ENCODE measurements at regions not wholly inside any gene's neighbourhood (a gene's known extent, or its start where the extent isn't known, plus 50 kb on each side); places are given as distances from the start of the nearest gene placed in this dataset.

DNA sequence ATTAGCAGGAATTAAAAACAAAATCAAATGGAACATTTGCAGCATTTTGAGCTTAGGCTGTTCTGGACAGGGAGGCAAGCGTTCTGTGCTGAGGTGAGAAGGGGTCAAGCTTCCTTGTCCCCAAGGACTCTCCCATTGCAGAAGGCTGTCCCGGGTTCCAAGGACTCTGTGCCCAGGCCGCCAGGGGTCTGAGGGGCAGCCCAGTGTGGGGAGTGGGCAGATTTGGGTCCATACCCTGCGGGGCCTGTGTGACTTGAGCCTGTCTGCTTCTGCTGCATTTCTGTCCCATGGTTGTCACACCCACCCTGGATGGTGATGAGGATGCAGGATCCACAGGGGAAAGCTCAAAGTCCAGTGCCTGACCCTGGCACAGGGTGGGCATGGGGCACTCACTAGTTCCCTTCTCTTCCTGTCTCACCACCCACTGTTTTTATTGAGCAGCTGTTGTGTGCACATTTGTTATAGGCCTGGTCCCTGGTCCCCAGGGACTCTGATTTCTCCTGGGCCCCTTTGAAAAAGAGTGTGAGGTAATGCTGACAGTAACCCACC is 211.4 kb upstream of the HS6ST1 start:
- TF ChIP-seq, protein P1, sequence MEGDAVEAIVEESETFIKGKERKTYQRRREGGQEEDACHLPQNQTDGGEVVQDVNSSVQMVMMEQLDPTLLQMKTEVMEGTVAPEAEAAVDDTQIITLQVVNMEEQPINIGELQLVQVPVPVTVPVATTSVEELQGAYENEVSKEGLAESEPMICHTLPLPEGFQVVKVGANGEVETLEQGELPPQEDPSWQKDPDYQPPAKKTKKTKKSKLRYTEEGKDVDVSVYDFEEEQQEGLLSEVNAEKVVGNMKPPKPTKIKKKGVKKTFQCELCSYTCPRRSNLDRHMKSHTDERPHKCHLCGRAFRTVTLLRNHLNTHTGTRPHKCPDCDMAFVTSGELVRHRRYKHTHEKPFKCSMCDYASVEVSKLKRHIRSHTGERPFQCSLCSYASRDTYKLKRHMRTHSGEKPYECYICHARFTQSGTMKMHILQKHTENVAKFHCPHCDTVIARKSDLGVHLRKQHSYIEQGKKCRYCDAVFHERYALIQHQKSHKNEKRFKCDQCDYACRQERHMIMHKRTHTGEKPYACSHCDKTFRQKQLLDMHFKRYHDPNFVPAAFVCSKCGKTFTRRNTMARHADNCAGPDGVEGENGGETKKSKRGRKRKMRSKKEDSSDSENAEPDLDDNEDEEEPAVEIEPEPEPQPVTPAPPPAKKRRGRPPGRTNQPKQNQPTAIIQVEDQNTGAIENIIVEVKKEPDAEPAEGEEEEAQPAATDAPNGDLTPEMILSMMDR (IDR thresholded peaks at IDR 0.05; ENCODE audit: control insufficient read depth, insufficient read depth, low read depth, low read length, missing control alignments), result no peak

GRCh38 chr2:128531856-128532255 is 213.2 kb upstream of the HS6ST1 start:
- DNase-seq (ENCODE audit: low read depth), result no peak
- H3K4me3 ChIP-seq (ENCODE audit: control insufficient read depth, low read depth, low read length), result no peak overlapping the region
- TF ChIP-seq, protein P1 (IDR thresholded peaks at IDR 0.05; ENCODE audit: control insufficient read depth, insufficient read depth, low read depth, low read length, missing control alignments), result no peak

More for the DNA sequence above, 211.4 kb upstream of the HS6ST1 start:
- no peak overlapping the region for H3K4me3 ChIP-seq (ENCODE audit: control insufficient read depth, low read depth, low read length)
- DNase-seq (ENCODE audit: low read depth), result no peak

- TF ChIP-seq, protein P1 (IDR thresholded peaks at IDR 0.05; ENCODE audit: control insufficient read depth, insufficient read depth, low read depth, low read length, missing control alignments), result no peak
- DNase-seq (ENCODE audit: low read depth), result no peak
- no peak overlapping the region for H3K4me3 ChIP-seq (ENCODE audit: control insufficient read depth, low read depth, low read length)
These were observed 214.4 kb upstream of the HS6ST1 start for GRCh38 chr2:128533101-128533500.

- DNase-seq (ENCODE audit: low read depth), result no peak
- no peak overlapping the region for H3K4me3 ChIP-seq (ENCODE audit: control insufficient read depth, low read depth, low read length)
- TF ChIP-seq, protein P1 (IDR thresholded peaks at IDR 0.05; ENCODE audit: control insufficient read depth, insufficient read depth, low read depth, low read length, missing control alignments), result no peak
These were observed 216.2 kb upstream of the HS6ST1 start for GRCh38 chr2:128534688-128535392.

DNA sequence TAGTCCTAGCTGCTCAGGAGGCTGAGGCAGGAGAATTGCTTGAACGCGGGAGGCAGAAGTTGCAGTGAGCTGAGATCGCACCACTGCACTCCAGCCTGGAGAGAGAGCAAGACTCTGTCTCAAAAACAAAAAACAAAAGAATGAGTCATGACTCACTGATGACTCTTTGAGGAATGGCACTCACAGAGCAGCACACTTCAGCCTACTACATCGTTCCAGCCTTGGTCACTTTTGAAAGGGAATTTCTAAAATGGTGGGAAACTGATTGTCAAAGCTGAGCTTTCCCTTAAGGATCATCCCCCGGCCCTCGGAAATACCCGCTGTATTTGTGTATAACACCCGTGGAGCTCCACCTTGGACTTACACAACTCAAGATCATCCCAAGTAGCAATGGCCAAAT is 217.3 kb upstream of the HS6ST1 start:
- H3K4me3 ChIP-seq (ENCODE audit: control insufficient read depth, low read depth, low read length), result no peak overlapping the region
- TF ChIP-seq, protein P1 (IDR thresholded peaks at IDR 0.05; ENCODE audit: control insufficient read depth, insufficient read depth, low read depth, low read length, missing control alignments), result no peak
- DNase-seq (ENCODE audit: low read depth), result peak; percentile 33

- DNase-seq (ENCODE audit: low read depth), result peak; percentile 80
- H3K4me3 ChIP-seq (ENCODE audit: control insufficient read depth, low read depth, low read length), result no peak overlapping the region
- TF ChIP-seq, protein P1 (IDR thresholded peaks at IDR 0.05; ENCODE audit: control insufficient read depth, insufficient read depth, low read depth, low read length, missing control alignments), result no peak
These were observed 218.4 kb upstream of the HS6ST1 start for GRCh38 chr2:128536925-128537620.
